ENCODE measurements at regions not wholly inside any gene's neighbourhood (a gene's known extent, or its start where the extent isn't known, plus 50 kb on each side); places are given as distances from the start of the nearest gene placed in this dataset.

DNA sequence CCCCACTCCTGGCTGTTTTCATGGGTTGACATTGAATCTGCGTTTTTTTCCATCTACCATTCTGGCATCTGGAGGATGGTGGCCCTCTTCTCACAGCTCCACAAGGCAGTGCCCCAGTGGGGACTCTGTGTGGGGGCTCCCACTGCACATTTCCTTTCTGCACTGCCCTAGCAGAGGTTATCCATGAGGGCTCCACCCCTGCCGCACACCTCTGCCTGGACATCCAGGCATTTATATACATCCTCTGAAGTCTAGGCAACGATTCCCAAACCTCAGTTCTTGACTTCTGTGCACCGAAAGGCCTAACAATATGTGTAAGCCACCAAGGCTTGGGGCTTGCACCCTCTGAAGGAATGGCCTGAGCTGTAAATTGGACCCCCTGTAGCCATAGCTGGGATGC lies 147.9 kb upstream of the FMN2 start:
- H3K36me3 ChIP-seq (ENCODE audit: low read depth, low read length) = no peaks in the 10 kb centered on the region
- ChIA-PET CTCF (no interaction called here), POLR2A (ENCODE audit: unreplicated experiment) (no interaction called here)
- H3K27me3 ChIP-seq (ENCODE audit: low read length) = no peaks in the 10 kb centered on the region
- no peaks in the 10 kb centered on the region for H3F3A ChIP-seq (ENCODE audit: low read length, unreplicated experiment)
- no peaks in the 10 kb centered on the region for H3K79me2 ChIP-seq (ENCODE audit: low read length)
- H3K4me1 ChIP-seq (ENCODE audit: insufficient read depth, low read length) = peaks cover 6% of the 10 kb centered on the region; the same call in 1 of the 2 replicates
- TF ChIP-seq, protein P1, sequence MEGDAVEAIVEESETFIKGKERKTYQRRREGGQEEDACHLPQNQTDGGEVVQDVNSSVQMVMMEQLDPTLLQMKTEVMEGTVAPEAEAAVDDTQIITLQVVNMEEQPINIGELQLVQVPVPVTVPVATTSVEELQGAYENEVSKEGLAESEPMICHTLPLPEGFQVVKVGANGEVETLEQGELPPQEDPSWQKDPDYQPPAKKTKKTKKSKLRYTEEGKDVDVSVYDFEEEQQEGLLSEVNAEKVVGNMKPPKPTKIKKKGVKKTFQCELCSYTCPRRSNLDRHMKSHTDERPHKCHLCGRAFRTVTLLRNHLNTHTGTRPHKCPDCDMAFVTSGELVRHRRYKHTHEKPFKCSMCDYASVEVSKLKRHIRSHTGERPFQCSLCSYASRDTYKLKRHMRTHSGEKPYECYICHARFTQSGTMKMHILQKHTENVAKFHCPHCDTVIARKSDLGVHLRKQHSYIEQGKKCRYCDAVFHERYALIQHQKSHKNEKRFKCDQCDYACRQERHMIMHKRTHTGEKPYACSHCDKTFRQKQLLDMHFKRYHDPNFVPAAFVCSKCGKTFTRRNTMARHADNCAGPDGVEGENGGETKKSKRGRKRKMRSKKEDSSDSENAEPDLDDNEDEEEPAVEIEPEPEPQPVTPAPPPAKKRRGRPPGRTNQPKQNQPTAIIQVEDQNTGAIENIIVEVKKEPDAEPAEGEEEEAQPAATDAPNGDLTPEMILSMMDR (conservative IDR thresholded peaks at IDR 0.05; ENCODE audit: low read depth, low read length) = no peak
- TF ChIP-seq EZH2 (IDR thresholded peaks at IDR 0.05; ENCODE audit: low read length, unreplicated experiment) = no peak
- no peak for TF ChIP-seq EZH2phosphoT487 (IDR thresholded peaks at IDR 0.05; ENCODE audit: borderline replicate concordance, low read length)
- no peak overlapping the region for H3K4me3 ChIP-seq (ENCODE audit: low read length)
- H3K9me3 ChIP-seq (ENCODE audit: low read length) = no peaks in the 10 kb centered on the region
- DNase-seq (no peak), ATAC-seq (no peak)
- intact Hi-C loops (cut with micrococcal nuclease) = no loop called here
- H3K9ac ChIP-seq (ENCODE audit: low read length) = no peak overlapping the region
- no peaks in the 10 kb centered on the region for H4K20me1 ChIP-seq (ENCODE audit: low read length)
- H3K4me2 ChIP-seq (ENCODE audit: low read length) = no peak overlapping the region
- H3K27ac ChIP-seq (ENCODE audit: low read length) = no peak overlapping the region
- BruUV-seq (replicated peaks) = no TSS peak
- H3K9me2 ChIP-seq (replicated peaks; ENCODE audit: low read length) = no peaks in the 10 kb centered on the region
- no peak overlapping the region for H2AFZ ChIP-seq (ENCODE audit: low read length)

DNA sequence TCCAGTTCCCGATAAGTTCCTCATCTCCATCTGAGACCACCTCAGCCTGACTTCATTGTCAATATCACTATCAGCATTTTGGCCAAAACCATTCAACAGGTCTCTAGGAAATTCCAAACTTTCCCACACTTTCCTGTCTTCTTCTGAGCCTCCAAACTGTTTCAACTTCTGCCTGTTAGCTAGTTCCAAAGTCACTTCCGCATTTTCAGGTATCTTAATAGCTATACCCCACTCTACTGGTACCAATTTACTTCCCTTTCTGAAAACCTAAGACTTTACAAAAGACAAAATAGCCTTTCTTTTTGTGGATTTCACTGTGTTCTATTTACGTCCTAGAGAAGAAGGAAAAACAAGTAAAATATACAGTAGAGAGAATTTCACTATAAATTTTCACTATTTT lies 147.0 kb upstream of the FMN2 start:
- Histone ChIP-seq H3K36me3 (ENCODE audit: low read depth, low read length) (no peaks in the 10 kb centered on the region), H2AFZ (ENCODE audit: low read length) (no peak overlapping the region), H3K9me2 (replicated peaks; ENCODE audit: low read length) (no peaks in the 10 kb centered on the region), H3K27ac (ENCODE audit: low read length) (no peak overlapping the region), H3K9ac (ENCODE audit: low read length) (no peak overlapping the region), H3K79me2 (ENCODE audit: low read length) (no peaks in the 10 kb centered on the region), H4K20me1 (ENCODE audit: low read length) (no peaks in the 10 kb centered on the region), H3K9me3 (ENCODE audit: low read length) (no peaks in the 10 kb centered on the region), H3F3A (ENCODE audit: low read length, unreplicated experiment) (no peaks in the 10 kb centered on the region), H3K4me1 (ENCODE audit: insufficient read depth, low read length) (peaks cover 6% of the 10 kb centered on the region; the same call in 1 of the 2 replicates), H3K4me2 (ENCODE audit: low read length) (no peak overlapping the region), H3K27me3 (ENCODE audit: low read length) (no peaks in the 10 kb centered on the region), H3K4me3 (ENCODE audit: low read length) (no peak overlapping the region)
- no peak for ATAC-seq
- TF ChIP-seq, protein P1 (conservative IDR thresholded peaks at IDR 0.05; ENCODE audit: low read depth, low read length) = no peak
- TF ChIP-seq EZH2phosphoT487 (IDR thresholded peaks at IDR 0.05; ENCODE audit: borderline replicate concordance, low read length) (no peak), EZH2 (IDR thresholded peaks at IDR 0.05; ENCODE audit: low read length, unreplicated experiment) (no peak)
- ChIA-PET POLR2A (ENCODE audit: unreplicated experiment) (no interaction called here), CTCF (no interaction called here)
- BruUV-seq (replicated peaks) = no TSS peak
- DNase-seq = no peak
- intact Hi-C loops (cut with micrococcal nuclease) = no loop called here

DNA sequence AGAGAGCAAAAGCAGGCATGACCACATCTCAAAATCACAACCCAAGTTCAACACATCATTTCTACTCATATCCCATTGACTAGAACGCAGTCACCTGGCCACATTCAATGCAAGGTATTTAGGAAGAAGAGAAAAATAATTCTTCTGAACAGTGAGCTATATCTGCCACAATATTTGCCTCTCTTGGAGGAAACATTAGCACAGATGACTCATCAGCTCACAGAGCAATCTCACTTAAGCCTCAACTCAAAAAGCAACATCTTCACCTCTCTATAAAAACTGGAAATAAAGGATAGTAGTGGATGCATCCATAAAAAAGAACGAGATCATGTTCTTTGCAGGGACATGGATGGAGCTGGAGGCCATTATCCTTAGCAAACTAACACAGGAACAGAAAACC lies 143.9 kb upstream of the FMN2 start:
- no peak overlapping the region for H3K4me3 ChIP-seq (ENCODE audit: low read length)
- BruUV-seq (replicated peaks) = no TSS peak
- ChIA-PET CTCF (interaction anchor here (0.6 kb wide), 2 partner anchors 33 to 58 kb away, joined by 3 to 4 read pairs; no protein-coding TSS in a partner anchor), POLR2A (ENCODE audit: unreplicated experiment) (interaction anchor here (0.7 kb wide), 1 partner anchor 16 kb away, joined by 3 read pairs; no protein-coding TSS in a partner anchor)
- no peaks in the 10 kb centered on the region for H3K27me3 ChIP-seq (ENCODE audit: low read length)
- H3K9me2 ChIP-seq (replicated peaks; ENCODE audit: low read length) = no peaks in the 10 kb centered on the region
- no peaks in the 10 kb centered on the region for H3F3A ChIP-seq (ENCODE audit: low read length, unreplicated experiment)
- H3K27ac ChIP-seq (ENCODE audit: low read length) = no peak overlapping the region
- intact Hi-C loops (cut with micrococcal nuclease) = no loop called here
- H3K36me3 ChIP-seq (ENCODE audit: low read depth, low read length) = no peaks in the 10 kb centered on the region
- H3K4me2 ChIP-seq (ENCODE audit: low read length) = no peak overlapping the region
- ATAC-seq = peak; percentile 82
- H2AFZ ChIP-seq (ENCODE audit: low read length) = no peak overlapping the region
- H3K9ac ChIP-seq (ENCODE audit: low read length) = no peak overlapping the region
- TF ChIP-seq, protein P1 (conservative IDR thresholded peaks at IDR 0.05; ENCODE audit: low read depth, low read length) = no peak
- TF ChIP-seq EZH2 (IDR thresholded peaks at IDR 0.05; ENCODE audit: low read length, unreplicated experiment) (no peak), EZH2phosphoT487 (IDR thresholded peaks at IDR 0.05; ENCODE audit: borderline replicate concordance, low read length) (no peak)
- DNase-seq = peak; percentile 53
- no peaks in the 10 kb centered on the region for H3K9me3 ChIP-seq (ENCODE audit: low read length)
- no peaks in the 10 kb centered on the region for H4K20me1 ChIP-seq (ENCODE audit: low read length)
- no peaks in the 10 kb centered on the region for H3K79me2 ChIP-seq (ENCODE audit: low read length)
- H3K4me1 ChIP-seq (ENCODE audit: insufficient read depth, low read length) = peaks cover 6% of the 10 kb centered on the region; the same call in 1 of the 2 replicates

Data from PC-3 (cell line).